Liver (tissue), 3 donors: ENCODE measurements at regions not wholly inside any gene's neighbourhood (a gene's known extent, or its start where the extent isn't known, plus 50 kb on each side); places are given as distances from the start of the nearest gene placed in this dataset.

Experiments used
- ATF3 ChIP-seq: IDR thresholded peaks from 2 replicates; pipeline ENCODE4 v1.6.1; 2016; ENCODE audit warnings: antibody characterized with exemption
- GABPA ChIP-seq, 2 donors: IDR thresholded peaks in 1 of 2; conservative IDR thresholded peaks in 1 of 2; 2 replicates each; pipeline ENCODE4 v1.6.1; 2016; ENCODE audit warnings: antibody characterized with exemption in 2 of 2, mild to moderate bottlenecking in 1 of 2, moderate library complexity in 1 of 2
- JUND ChIP-seq, 2 donors: IDR thresholded peaks; 2 replicates each; pipeline ENCODE4 v1.6.1; 2016; ENCODE audit warnings: antibody characterized with exemption in 2 of 2
- TAF1 ChIP-seq: conservative IDR thresholded peaks from 2 replicates; pipeline ENCODE4 v1.6.1; 2016; ENCODE audit warnings: antibody characterized with exemption, mild to moderate bottlenecking
- TF ChIP-seq, protein P1 (sequence below): fragments of 150-350 bp; IDR thresholded peaks from 2 replicates; pipeline ENCODE4 v1.5.1; 2017; ENCODE audit warnings: improper control_type of control experiment, low read depth, low read length; ENCODE audit not compliant: missing input control
- TF ChIP-seq, protein P2 (sequence below): IDR thresholded peaks from 2 replicates; pipeline ENCODE4 v1.6.1; 2016; ENCODE audit warnings: antibody characterized with exemption
- TF ChIP-seq, protein P3 (sequence below): IDR thresholded peaks from 2 replicates; pipeline ENCODE4 v1.6.1; 2016; ENCODE audit warnings: antibody characterized with exemption, mild to moderate bottlenecking
- donor health status: healthy.
- donor health status: healthy.

DNA sequence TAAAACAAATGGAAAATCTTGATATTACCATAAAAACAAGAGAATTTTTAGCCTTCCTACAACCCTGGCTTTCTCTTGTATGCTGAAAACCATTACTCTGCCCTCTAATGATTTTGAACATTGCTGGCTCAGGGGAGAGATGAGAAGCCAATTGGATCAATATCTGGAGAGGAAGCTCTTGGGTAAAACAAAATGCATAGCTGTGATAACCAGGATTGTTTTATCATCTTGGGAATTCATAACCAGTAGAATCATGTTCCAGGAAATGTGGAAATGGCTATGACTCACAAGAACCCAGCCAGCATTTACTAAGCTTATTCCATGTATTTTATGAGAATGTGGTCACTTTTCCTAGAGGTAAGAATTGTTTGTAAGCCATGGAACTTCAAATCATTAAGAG, 51.1 kb upstream of the CTNND2 start:
- TF ChIP-seq, protein P1, sequence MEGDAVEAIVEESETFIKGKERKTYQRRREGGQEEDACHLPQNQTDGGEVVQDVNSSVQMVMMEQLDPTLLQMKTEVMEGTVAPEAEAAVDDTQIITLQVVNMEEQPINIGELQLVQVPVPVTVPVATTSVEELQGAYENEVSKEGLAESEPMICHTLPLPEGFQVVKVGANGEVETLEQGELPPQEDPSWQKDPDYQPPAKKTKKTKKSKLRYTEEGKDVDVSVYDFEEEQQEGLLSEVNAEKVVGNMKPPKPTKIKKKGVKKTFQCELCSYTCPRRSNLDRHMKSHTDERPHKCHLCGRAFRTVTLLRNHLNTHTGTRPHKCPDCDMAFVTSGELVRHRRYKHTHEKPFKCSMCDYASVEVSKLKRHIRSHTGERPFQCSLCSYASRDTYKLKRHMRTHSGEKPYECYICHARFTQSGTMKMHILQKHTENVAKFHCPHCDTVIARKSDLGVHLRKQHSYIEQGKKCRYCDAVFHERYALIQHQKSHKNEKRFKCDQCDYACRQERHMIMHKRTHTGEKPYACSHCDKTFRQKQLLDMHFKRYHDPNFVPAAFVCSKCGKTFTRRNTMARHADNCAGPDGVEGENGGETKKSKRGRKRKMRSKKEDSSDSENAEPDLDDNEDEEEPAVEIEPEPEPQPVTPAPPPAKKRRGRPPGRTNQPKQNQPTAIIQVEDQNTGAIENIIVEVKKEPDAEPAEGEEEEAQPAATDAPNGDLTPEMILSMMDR: no peak
- no peak for TF ChIP-seq GABPA (IDR thresholded peaks at IDR 0.05 in 1 of 2, conservative IDR thresholded peaks at IDR 0.05 in 1 of 2)
- TF ChIP-seq TAF1: no peak
- no peak for TF ChIP-seq ATF3
- TF ChIP-seq, protein P2, sequence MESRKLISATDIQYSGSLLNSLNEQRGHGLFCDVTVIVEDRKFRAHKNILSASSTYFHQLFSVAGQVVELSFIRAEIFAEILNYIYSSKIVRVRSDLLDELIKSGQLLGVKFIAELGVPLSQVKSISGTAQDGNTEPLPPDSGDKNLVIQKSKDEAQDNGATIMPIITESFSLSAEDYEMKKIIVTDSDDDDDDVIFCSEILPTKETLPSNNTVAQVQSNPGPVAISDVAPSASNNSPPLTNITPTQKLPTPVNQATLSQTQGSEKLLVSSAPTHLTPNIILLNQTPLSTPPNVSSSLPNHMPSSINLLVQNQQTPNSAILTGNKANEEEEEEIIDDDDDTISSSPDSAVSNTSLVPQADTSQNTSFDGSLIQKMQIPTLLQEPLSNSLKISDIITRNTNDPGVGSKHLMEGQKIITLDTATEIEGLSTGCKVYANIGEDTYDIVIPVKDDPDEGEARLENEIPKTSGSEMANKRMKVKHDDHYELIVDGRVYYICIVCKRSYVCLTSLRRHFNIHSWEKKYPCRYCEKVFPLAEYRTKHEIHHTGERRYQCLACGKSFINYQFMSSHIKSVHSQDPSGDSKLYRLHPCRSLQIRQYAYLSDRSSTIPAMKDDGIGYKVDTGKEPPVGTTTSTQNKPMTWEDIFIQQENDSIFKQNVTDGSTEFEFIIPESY: no peak
- no peak for TF ChIP-seq JUND (IDR thresholded peaks at IDR 0.05)
- TF ChIP-seq, protein P3, sequence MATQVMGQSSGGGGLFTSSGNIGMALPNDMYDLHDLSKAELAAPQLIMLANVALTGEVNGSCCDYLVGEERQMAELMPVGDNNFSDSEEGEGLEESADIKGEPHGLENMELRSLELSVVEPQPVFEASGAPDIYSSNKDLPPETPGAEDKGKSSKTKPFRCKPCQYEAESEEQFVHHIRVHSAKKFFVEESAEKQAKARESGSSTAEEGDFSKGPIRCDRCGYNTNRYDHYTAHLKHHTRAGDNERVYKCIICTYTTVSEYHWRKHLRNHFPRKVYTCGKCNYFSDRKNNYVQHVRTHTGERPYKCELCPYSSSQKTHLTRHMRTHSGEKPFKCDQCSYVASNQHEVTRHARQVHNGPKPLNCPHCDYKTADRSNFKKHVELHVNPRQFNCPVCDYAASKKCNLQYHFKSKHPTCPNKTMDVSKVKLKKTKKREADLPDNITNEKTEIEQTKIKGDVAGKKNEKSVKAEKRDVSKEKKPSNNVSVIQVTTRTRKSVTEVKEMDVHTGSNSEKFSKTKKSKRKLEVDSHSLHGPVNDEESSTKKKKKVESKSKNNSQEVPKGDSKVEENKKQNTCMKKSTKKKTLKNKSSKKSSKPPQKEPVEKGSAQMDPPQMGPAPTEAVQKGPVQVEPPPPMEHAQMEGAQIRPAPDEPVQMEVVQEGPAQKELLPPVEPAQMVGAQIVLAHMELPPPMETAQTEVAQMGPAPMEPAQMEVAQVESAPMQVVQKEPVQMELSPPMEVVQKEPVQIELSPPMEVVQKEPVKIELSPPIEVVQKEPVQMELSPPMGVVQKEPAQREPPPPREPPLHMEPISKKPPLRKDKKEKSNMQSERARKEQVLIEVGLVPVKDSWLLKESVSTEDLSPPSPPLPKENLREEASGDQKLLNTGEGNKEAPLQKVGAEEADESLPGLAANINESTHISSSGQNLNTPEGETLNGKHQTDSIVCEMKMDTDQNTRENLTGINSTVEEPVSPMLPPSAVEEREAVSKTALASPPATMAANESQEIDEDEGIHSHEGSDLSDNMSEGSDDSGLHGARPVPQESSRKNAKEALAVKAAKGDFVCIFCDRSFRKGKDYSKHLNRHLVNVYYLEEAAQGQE: no peak
